HepG2 (cell line): ENCODE measurements at regions not wholly inside any gene's neighbourhood (a gene's known extent, or its start where the extent isn't known, plus 50 kb on each side); places are given as distances from the start of the nearest gene placed in this dataset.

Experiments used
- ATAC-seq: fragments of 200-7000 bp; cut with Tn5 transposase; 3 replicates; pipeline ENCODE4 v1.9.1; 2020; ENCODE audit warnings: mild to moderate bottlenecking, moderate library complexity
- BruUV-seq: library from RNA; stranded (reverse); fragments of 400-500 nt; replicated peaks from 2 replicates; lab custom pipeline; 2021; lab: Mats Ljungman, UMichigan
- CTCF ChIA-PET: fragments of 300-600 bp; formaldehyde crosslinking; extraction: SDS; loops from one replicate; lab custom pipeline; 2021; ENCODE audit warnings: low total read pairs, inconsistent platforms, low intra/inter-chr PET ratio; lab: Yijun Ruan, JAX
- POLR2A ChIA-PET: fragments of 350-600 bp; sonication (Branson Sonifier 250); formaldehyde crosslinking; loops from one replicate; lab custom pipeline; 2020; ENCODE audit warnings: antibody characterized with exemption, inconsistent platforms; lab: Yijun Ruan, JAX
- DNase-seq: peaks from one replicate; pipeline ENCODE4 v3.0.0-alpha.2; 2015; ENCODE audit warnings: low spot score
- FAIRE-seq: peaks from 3 replicates; lab custom pipeline; 2011; peaks lifted over from hg19 to GRCh38; lab: Jason Lieb, UNC
- H2AFZ ChIP-seq: one replicate; pipeline ENCODE4 v1.6.1; 2011; ENCODE audit warnings: low read length, inconsistent platforms
- H3K27ac ChIP-seq: fragments of 300-600 bp; 3 replicates; pipeline ENCODE4 v1.8.0; 2011; ENCODE audit warnings: mixed run types, mild to moderate bottlenecking, mixed read lengths, low read length, inconsistent platforms; ENCODE audit not compliant: insufficient read depth; ENCODE audit errors: extremely low read length
- H3K27me3 ChIP-seq, 2 experiments: fragments of 200-600 bp in 1 of 2; 2 replicates in 1 of 2; 3 replicates in 1 of 2; pipeline versions ENCODE4 v1.6.0 to v1.8.0; 2011; ENCODE audit warnings: low read length in 2 of 2, mild to moderate bottlenecking in 2 of 2, moderate library complexity in 2 of 2, inconsistent platforms in 1 of 2; ENCODE audit not compliant: insufficient read depth in 2 of 2, control insufficient read depth in 1 of 2
- H3K36me3 ChIP-seq, 2 experiments: fragments of 200-600 bp in 1 of 2; replicated peaks in 1 of 2; 2 replicates in 1 of 2; 3 replicates in 1 of 2; pipeline versions ENCODE4 v1.5.1 to v1.8.0; 2011; ENCODE audit warnings: low read length in 2 of 2, inconsistent platforms in 1 of 2; ENCODE audit not compliant: insufficient read depth in 2 of 2, control insufficient read depth in 1 of 2
- H3K4me1 ChIP-seq: 2 replicates; pipeline ENCODE4 v1.5.1; 2012; ENCODE audit warnings: low read length, inconsistent platforms; ENCODE audit not compliant: insufficient read depth
- H3K4me2 ChIP-seq: 2 replicates; pipeline ENCODE4 v1.6.0; 2011; ENCODE audit warnings: low read depth, low read length, inconsistent platforms
- H3K4me3 ChIP-seq, 3 experiments: fragments of 200-600 bp in 1 of 3; sonication (generic), shearing (Covaris generic) in 1 of 3; replicated peaks in 1 of 3; 2 replicates each; pipeline ENCODE4 v1.5.1; 2011 to 2016; ENCODE audit warnings: low read length in 3 of 3, inconsistent platforms in 2 of 3, low read depth in 2 of 3, mild to moderate bottlenecking in 2 of 3, control low read depth in 1 of 3, mixed read lengths in 1 of 3; ENCODE audit not compliant: insufficient read depth in 1 of 3
- H3K79me2 ChIP-seq: one replicate; pipeline ENCODE4 v1.6.1; 2011; ENCODE audit warnings: low read length, inconsistent platforms; ENCODE audit not compliant: insufficient read depth
- H3K9ac ChIP-seq: 2 replicates; pipeline ENCODE4 v1.6.0; 2011; ENCODE audit warnings: mild to moderate bottlenecking, low read depth, low read length, inconsistent platforms; ENCODE audit not compliant: insufficient read depth
- H3K9me3 ChIP-seq: 2 replicates; pipeline ENCODE4 v1.5.1; 2012; ENCODE audit warnings: mild to moderate bottlenecking, low read length
- H4K20me1 ChIP-seq: 2 replicates; pipeline ENCODE4 v1.6.0; 2011; ENCODE audit warnings: inconsistent platforms, mild to moderate bottlenecking, low read length, moderate library complexity; ENCODE audit not compliant: insufficient read depth
- ARHGAP35 ChIP-seq: sonication (generic); formaldehyde crosslinking; IDR thresholded peaks from 2 replicates; pipeline ENCODE4 v1.9.0; 2022; ENCODE audit warnings: mild to moderate bottlenecking, inconsistent platforms, moderate library complexity, missing genetic modification reagents, borderline replicate concordance
- CBFB ChIP-seq: sonication (generic); formaldehyde crosslinking; IDR thresholded peaks from 2 replicates; pipeline ENCODE4 v1.4.0; 2020; ENCODE audit warnings: missing genetic modification reagents
- STAG1 ChIP-seq: sonication (generic); formaldehyde crosslinking; IDR thresholded peaks from 2 replicates; pipeline ENCODE4 v1.4.0; 2020; ENCODE audit warnings: missing genetic modification reagents
- YEATS4 ChIP-seq: sonication (generic); formaldehyde crosslinking; IDR thresholded peaks from 2 replicates; pipeline ENCODE4 v1.4.0; 2020; ENCODE audit warnings: missing genetic modification reagents, borderline replicate concordance
- ZNF431 ChIP-seq: sonication (generic); formaldehyde crosslinking; IDR thresholded peaks from 2 replicates; pipeline ENCODE4 v1.9.0; 2022; ENCODE audit warnings: missing genetic modification reagents, low read depth, mild to moderate bottlenecking, borderline replicate concordance
- ZNF432 ChIP-seq: sonication (generic); formaldehyde crosslinking; IDR thresholded peaks from 2 replicates; pipeline ENCODE4 v1.5.0; 2020; ENCODE audit warnings: missing genetic modification reagents, mild to moderate bottlenecking, borderline replicate concordance
- ZNF570 ChIP-seq: sonication (generic); formaldehyde crosslinking; IDR thresholded peaks from 2 replicates; pipeline ENCODE4 v1.4.0; 2020; ENCODE audit warnings: mild to moderate bottlenecking, missing genetic modification reagents, borderline replicate concordance
- ZSCAN31 ChIP-seq: sonication (generic); formaldehyde crosslinking; IDR thresholded peaks from 2 replicates; pipeline ENCODE4 v1.5.0; 2020; ENCODE audit warnings: low read depth, mild to moderate bottlenecking, missing genetic modification reagents
- WGBS: methylation state at CpG from one replicate; pipeline ENCODE4 v1.1.6; 2017; ENCODE audit warnings: low lambda C conversion rate; 5-methylcytosine and 5-hydroxymethylcytosine counted together
- in situ Hi-C: cut with HindIII; loops from 2 replicates; pipeline ENCODE4 v1.10.0; 2017; ENCODE audit warnings: low pct_unique_long_range_greater_than_20kb; ENCODE audit not compliant: extremely low pct_ligation_motif_present
- intact Hi-C: fragments of 100-400 bp; cut with micrococcal nuclease; formaldehyde crosslinking; loops from one replicate; pipeline ENCODE4 v1.10.0; 2022; ENCODE audit not compliant: unreplicated experiment
- TF ChIP-seq, protein P1 (sequence below): sonication (generic); formaldehyde crosslinking; conservative IDR thresholded peaks from 2 replicates; pipeline ENCODE4 v1.4.0; 2020; ENCODE audit warnings: missing genetic modification reagents
- TF ChIP-seq, protein P2 (sequence below): sonication (generic); formaldehyde crosslinking; IDR thresholded peaks from 2 replicates; pipeline ENCODE4 v1.5.1; 2020; ENCODE audit warnings: missing genetic modification reagents, mild to moderate bottlenecking, borderline replicate concordance
- TF ChIP-seq, protein P3 (sequence below): sonication (generic); formaldehyde crosslinking; IDR thresholded peaks from 2 replicates; pipeline ENCODE4 v1.5.0; 2020; ENCODE audit warnings: mild to moderate bottlenecking, low read depth, missing genetic modification reagents, borderline replicate concordance

DNA sequence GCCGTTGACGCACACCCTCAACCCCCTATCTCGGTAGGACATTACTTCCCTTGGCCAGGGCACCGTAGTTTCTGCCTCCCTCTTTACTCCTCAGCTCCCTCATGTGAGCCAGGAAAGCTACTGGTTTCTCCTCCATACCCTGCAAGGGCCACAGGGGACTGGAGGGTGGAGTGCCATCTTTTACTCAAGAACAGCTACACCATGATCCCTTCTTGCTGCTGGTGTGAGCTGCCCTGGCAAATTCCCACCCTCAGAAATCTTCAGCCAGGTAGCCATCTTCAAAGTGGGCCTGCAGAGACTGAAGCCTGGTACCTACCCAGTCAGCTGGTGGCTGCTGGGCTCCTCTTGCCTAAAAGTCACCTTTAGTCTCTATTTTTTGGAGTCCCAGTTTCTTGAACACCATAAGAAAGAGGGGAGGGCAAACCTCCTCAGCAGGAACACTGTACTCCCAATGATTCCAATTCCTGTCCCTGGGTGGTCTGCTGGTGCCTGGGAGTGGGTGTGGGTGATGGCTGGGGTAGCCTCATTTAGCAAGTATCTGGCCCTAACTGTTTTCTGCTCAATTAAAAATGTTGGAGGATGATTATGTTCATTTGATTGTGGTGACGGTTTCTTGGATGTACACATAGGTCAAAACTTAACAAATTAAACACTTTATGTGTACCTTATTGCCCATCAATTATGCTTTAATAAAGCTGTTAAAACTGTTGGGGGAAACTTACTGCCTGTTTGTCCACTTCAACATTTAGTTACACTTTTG is 105.0 kb upstream of the NPY start:
- H4K20me1 ChIP-seq = no peaks in the 10 kb centered on the region
- BruUV-seq = no TSS peak
- WGBS = 61% methylated on average over 5 of the region's 5 CpGs
- CTCF ChIA-PET = no interaction called here
- intact Hi-C loops = no loop called here
- in situ Hi-C loops = no loop called here
- TF ChIP-seq, protein P1, sequence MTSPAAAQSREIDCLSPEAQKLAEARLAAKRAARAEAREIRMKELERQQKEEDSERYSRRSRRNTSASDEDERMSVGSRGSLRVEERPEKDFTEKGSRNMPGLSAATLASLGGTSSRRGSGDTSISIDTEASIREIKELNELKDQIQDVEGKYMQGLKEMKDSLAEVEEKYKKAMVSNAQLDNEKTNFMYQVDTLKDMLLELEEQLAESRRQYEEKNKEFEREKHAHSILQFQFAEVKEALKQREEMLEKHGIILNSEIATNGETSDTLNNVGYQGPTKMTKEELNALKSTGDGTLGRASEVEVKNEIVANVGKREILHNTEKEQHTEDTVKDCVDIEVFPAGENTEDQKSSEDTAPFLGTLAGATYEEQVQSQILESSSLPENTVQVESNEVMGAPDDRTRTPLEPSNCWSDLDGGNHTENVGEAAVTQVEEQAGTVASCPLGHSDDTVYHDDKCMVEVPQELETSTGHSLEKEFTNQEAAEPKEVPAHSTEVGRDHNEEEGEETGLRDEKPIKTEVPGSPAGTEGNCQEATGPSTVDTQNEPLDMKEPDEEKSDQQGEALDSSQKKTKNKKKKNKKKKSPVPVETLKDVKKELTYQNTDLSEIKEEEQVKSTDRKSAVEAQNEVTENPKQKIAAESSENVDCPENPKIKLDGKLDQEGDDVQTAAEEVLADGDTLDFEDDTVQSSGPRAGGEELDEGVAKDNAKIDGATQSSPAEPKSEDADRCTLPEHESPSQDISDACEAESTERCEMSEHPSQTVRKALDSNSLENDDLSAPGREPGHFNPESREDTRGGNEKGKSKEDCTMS = no peak
- TF ChIP-seq, protein P2, sequence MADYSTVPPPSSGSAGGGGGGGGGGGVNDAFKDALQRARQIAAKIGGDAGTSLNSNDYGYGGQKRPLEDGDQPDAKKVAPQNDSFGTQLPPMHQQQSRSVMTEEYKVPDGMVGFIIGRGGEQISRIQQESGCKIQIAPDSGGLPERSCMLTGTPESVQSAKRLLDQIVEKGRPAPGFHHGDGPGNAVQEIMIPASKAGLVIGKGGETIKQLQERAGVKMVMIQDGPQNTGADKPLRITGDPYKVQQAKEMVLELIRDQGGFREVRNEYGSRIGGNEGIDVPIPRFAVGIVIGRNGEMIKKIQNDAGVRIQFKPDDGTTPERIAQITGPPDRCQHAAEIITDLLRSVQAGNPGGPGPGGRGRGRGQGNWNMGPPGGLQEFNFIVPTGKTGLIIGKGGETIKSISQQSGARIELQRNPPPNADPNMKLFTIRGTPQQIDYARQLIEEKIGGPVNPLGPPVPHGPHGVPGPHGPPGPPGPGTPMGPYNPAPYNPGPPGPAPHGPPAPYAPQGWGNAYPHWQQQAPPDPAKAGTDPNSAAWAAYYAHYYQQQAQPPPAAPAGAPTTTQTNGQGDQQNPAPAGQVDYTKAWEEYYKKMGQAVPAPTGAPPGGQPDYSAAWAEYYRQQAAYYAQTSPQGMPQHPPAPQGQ (CRISPR knock-in tag) = no peak
- TF ChIP-seq YEATS4 (CRISPR knock-in tag) = no peak
- TF ChIP-seq, protein P3, sequence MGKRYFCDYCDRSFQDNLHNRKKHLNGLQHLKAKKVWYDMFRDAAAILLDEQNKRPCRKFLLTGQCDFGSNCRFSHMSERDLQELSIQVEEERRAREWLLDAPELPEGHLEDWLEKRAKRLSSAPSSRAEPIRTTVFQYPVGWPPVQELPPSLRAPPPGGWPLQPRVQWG (CRISPR knock-in tag) = no peak
- no peak for TF ChIP-seq STAG1
- TF ChIP-seq ZNF432 = no peak
- TF ChIP-seq ZNF431 (CRISPR knock-in tag) = no peak
- no peak for TF ChIP-seq ZSCAN31
- no peak for TF ChIP-seq CBFB
- TF ChIP-seq ARHGAP35 = no peak
- TF ChIP-seq ZNF570 (CRISPR knock-in tag) = no peak
- H3K79me2 ChIP-seq = no peaks in the 10 kb centered on the region
- H3K36me3 ChIP-seq = no peaks in the 10 kb centered on the region
- H3K9ac ChIP-seq = no peak overlapping the region
- DNase-seq (no peak), FAIRE-seq (no peak), ATAC-seq (no peak)
- POLR2A ChIA-PET = no interaction called here
- H3K27ac ChIP-seq = no peak overlapping the region
- H3K4me1 ChIP-seq = no peaks in the 10 kb centered on the region
- no peak overlapping the region for H3K4me2 ChIP-seq
- no peak overlapping the region for H2AFZ ChIP-seq
- H3K27me3 ChIP-seq = no peaks in the 10 kb centered on the region
- H3K9me3 ChIP-seq = no peaks in the 10 kb centered on the region
- no peak overlapping the region for H3K4me3 ChIP-seq
